NCI-H345 treated with DMSO at 0.1 percent for 48 hours (cell line): ENCODE measurements at regions not wholly inside any gene's neighbourhood (a gene's known extent, or its start where the extent isn't known, plus 50 kb on each side); places are given as distances from the start of the nearest gene placed in this dataset.

ENCODE experiments used
- DNase-seq: peaks from one replicate; lab custom pipeline; 2025; ENCODE audit not compliant: unreplicated experiment; lab: John Stamatoyannopoulos, UW

DNA sequence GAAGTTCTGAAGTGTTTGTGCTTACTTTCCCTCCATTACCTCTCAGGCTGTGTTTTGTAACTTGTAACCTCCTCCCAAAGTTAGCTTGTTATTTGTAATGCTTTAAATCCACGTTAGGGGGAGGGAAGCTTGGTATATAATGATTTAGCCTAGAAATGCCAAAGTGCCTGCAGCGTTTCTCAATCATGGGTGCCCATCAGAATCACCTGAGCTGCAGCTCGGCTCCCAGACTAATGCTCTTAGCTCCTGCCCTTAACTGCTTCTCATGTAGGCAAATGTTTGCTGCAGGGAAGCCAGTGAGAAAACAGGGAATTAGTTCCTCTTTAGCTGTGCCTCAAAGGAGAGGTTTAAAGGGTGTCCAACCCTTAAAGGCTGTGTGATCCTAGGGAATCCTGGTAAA lies 219.2 kb upstream of the NAALADL2 start:
- DNase-seq = no peak

DNA sequence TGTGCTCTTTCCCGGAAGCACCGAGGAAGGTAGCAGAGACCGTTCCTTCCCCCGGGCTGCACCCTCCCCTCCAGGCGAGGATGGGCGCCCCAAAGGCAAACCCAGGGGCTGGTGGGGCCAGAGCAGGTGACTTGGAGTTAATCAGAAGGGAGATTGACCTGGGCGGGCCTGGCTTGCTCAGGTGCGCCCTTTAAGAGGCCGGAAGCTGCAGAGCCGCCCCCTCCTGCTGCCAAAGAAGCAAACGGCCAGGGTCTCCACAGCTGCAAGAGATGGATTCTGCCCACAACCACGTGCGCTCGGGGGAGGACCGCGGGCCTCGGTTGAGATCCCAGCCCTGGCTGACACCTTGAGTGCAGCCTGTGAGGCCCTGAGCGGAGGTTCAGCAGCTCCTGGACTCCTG lies 218.2 kb upstream of the NAALADL2 start:
- no peak for DNase-seq

DNA sequence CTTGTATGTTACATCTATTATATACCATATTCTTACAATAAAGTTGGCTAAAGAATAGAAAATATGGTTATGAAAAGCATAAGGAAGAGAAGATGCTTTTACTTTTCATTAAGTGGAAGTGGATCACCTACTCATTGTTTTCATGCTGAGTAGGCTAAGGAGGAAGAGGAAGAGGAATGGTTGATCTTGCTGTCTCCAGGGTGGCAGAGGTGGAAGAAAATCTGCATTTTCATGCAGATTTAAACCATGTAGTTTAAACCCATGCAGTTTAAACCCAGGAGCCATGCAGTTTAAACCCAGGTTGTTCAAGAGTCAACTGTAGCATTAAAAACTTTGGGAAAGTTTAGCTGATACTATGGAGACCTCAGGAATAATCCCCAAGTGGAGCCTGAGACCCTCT lies 214.8 kb upstream of the NAALADL2 start:
- DNase-seq = no peak

DNA sequence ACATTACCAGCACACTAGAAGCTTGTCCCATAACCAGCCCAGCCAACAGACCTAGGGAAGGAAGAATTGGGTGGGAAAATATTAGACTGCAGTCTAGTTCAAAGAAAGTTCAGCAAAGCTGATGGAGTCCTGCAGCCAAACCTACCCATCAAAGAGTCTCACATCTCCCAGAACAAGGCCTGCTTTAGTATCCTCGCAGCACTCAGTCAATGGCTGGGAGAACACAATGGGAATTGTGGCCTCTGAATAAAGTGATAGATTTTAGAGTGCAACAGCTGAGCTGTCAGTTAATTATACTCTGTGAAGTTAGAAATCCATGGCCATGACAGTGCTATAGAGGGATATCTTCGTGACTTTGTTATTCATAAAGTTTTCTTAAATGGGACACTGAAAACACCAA lies 207.2 kb upstream of the NAALADL2 start:
- no peak for DNase-seq

DNA sequence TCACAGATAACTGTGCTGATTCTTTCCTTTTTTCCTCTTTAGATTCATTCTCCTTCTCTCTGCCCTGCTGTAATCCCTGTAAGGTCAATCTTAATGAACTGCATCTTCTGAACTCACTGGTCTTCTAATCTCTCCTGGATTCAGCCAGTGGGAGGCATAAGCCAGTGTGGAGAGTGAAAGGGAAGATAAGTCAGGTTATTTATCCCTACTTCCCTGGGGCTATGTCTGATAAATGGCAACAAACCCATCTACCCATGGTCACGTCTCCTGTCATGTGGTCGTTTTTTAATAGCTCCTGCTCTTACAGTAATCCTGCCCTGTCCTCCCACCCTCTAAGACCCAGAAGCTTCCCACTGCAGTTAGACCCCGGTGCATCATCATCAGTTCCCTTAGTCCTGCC lies 199.6 kb upstream of the NAALADL2 start:
- DNase-seq = no peak

DNA sequence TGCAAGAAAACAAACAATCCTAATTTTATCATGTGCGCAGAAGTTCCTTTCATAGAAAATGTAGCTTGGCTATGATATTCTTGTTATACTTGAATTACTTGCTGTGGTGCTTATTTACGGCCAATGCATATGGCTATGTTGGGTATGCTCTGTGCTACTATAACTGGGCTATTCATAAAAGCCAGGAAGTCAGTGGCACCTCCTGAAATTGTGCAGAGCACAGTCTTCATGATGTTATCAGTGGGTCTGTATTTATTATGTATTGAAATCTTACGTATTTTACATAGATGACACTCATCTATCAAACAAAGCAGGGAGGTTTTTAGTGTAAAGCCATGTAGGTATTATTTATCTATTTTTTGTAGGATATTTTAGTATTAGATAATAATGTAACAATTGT lies 196.5 kb upstream of the NAALADL2 start:
- DNase-seq = no peak

DNA sequence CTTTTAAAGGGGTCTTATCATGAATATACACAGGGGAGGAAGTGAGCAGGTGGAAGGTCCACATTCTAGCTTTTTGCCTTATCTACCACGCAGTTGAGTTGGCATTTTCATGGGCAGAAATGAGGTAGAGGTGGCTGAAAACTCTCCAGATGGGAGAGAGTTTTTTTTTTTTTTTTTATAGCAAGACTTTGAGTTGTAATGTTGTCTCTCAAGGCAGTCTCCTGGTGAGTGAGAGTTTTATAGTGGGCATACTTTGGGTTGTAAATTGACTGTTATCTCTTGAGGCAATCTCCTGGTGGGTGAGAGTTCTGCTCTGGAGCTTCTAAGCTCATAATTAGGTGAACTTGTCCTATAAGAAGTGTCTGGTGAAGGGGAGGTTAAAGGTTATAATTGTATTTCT lies 191.7 kb upstream of the NAALADL2 start:
- no peak for DNase-seq

DNA sequence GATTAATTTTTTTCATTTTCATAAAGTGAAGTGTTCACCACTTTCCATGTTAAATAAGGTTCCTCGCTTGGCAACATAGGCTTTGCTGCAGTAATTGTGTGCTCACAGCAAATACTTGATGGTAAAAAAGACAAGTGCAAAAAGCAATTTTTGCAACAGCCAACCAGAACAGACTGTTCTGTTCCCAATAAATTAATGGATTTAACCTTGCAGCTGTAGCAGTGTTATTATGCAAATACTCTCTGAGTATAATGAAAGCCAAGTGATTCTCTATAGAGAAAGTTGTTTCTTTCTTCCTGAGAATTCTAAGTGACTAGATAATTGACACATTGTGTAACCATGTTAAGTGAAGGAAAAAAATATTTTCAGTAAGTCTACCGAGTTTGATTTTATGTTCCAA lies 183.7 kb upstream of the NAALADL2 start:
- DNase-seq = no peak

DNA sequence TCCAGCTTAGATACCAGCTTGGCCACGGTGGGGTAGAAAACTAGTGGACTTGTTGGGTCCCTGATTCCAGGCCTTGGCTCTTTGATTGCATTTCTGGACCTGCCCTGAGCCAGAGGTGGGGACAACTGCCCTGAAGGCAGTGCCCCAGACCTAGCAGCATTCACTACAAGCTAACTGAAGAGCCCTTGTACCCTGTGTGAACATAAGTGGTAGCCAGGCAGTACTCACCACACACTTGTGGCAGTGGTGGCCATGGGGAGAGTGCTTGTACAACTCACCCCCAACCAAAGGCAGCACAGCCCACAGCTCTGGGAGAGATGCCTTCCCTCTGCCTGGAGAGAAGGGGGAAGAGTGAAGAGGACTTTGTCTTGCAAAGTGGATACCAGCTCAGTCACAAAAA lies 177.3 kb upstream of the NAALADL2 start:
- DNase-seq = no peak

DNA sequence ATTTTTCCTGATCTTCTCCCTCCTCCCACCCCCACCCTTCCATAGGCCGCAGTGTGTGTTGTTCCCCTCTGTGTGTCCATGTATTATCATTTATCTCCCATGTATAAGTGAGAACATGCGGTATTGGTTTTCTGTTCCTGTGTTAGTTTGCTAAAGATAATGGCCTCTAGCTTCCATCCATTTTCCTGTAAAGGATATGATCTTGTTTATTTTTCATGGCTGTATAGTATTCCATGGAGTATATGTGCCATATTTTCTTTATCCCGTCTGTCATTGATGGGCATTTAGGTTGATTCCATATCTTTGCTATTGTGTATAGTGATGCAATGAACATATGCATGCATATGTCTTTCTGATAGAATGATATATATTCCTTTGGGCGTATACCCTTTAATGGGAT lies 173.3 kb upstream of the NAALADL2 start:
- DNase-seq = no peak

DNA sequence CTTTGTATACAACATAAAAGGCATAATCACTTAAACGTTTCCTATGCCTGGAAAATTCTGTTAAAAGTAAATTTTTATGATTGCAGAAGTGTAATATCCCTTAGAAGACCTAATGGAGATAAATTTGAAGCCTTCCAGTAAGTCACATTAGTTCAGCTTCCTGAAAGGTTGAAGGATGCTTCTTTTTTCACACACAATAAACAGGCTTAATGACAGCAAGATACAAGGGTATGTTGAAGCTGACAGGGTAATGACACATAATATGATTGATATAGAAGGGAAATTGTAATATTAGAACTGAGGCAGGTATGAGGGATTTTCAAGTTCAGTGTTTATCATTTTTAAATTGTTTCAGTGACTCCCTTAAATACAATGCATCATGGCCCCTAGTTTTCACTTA lies 161.8 kb upstream of the NAALADL2 start:
- no peak for DNase-seq

DNA sequence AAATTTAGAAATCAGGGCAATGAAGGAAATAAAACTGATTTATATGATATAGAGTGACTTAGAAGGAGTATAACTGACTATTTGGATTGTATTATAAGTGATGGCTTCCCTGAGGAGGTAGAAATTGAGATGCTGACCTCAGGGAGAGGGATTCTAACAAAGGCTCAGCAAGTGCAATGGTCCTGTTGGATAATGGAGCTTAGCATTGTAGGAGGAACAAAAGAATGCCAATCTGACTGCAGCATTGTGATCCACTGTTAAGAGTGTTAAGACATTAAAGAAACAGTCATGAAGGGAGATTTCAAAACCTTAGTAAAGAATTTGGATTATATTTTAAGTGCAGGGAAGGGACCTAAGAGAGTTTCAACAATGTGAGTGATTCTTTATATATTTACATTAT lies 158.4 kb upstream of the NAALADL2 start:
- no peak for DNase-seq

DNA sequence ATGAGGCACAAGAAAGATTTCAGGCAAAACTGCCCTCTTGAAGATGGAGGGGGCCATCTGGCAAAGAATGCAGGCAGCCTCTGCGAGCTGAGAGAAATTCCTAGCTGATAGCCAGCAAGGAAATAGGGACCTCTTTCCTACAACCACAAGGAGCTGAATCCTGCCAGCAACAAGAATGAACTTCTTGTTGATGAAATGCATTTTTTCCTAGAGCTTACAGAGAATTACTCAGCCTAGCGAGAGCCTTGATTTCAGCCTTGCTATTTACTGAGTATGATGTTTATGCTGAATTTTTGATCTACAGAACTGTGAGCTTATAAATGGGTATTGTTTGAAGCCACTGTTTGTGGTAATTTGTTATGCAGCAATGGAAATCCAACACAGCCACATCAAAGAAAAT lies 148.5 kb upstream of the NAALADL2 start:
- DNase-seq = no peak

DNA sequence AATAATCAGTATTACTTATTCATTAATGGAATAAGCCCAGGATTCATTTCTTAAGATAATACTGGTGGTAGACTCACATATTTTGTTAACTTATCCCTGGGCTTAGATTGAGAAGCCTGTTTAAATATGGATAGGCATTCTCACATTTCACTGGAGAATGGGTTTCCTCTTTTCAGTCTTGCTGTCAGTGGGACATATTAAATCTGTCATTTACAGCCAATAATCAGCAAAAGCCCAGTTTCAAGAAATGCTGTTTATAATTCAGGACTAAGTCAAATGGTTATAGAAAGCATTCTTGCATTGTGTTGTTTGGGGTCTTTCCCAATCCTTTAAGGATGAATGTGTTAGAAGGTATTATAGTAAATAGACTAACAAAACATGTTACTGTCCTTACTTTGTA lies 143.7 kb upstream of the NAALADL2 start:
- no peak for DNase-seq

DNA sequence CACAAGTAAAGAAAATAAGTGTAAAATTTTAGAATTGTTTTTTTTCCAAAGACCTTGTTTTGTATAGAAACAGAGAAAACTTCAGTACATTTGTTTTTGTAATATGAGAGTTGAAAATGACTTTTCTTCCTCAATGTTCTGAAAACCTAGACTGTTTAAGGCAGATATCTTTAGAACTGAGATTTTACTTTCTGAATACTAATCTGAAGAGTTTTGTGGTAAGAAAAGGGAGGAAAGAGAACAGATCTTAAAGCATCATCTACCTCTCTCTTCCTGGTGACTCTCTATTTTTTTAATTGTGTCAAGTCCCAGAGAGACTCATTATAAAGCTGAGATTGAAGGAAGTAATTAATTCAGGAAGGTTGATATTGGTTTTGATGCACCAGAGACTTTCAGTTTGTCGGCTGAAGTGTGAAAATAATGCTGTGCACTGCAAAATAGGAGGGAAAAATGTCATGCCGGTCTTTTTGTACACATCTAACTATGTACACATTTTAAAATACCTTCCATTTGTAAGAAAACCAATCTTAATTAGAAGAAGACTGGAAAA lies 142.1 kb upstream of the NAALADL2 start:
- DNase-seq = no peak

DNA sequence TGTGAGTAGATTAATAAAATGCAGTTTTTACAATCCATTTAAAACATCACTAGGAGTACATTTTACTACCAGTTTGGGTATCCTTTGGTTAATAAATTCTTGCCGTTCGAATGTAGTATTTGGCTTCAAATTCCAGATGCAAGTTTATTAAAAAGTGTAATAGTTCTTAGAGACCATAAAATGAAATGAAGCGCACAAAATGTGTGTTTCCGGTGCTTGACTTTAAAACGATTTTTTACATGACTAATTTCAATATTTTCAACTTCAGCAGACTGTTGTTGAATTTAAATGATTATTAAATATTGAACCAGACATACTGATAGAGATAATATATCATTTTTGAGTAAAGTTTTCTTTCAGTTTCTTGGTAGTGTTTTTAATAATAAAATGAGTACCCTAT lies 138.4 kb upstream of the NAALADL2 start:
- DNase-seq = no peak

DNA sequence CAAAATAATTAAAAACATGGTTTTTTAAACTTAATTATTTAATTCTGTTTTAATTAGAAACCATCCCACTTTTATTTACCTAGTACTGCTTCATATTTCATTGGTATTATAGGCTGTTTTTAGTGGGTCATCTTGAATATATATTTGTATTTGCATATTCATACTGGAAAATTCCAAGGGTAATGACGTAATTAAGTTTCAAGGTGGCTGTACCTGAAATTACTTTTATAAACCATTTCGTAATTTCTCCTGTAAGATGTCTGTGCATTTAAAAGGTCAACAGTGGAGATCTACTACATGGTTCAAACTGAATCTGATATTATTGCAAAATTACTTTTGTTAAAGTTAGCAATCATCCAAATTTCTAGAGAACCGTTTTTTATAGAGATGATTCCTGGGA lies 133.8 kb upstream of the NAALADL2 start:
- no peak for DNase-seq

DNA sequence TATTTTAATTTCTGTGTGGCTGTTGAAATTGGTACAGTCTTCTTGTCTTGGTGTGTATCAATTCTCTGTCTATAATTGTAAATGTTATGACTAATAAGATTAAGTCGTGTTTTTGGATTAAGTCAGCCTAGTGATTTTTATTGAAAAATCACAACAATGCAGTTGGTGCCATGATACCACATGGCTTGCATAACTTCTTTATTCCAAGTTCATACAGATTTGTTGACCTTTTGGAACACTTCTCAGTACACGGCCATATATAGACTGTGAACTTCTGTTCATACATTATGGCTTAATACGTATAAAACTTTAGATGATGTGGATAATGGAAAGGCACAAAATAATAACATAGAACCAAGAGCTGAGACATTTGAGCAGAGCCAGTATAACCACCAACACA lies 121.2 kb upstream of the NAALADL2 start:
- DNase-seq = no peak

DNA sequence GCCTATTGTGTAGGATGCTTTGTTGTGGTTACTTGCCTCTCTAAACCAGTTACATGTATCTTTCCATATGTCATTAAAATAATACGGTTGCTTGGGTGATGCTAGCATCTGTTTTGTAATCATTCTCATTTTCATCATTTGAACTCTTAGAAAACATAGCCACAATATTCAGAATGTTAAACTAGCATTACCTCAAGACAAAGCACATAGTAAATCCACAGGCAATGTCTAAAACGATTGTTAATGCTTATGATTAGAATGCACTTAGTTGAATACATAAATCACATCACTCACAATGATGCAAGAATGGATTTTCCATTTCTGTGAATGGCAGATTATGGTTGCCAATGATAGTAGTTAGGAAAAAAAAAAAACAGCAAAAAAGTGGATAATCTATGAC lies 110.0 kb upstream of the NAALADL2 start:
- DNase-seq = no peak

DNA sequence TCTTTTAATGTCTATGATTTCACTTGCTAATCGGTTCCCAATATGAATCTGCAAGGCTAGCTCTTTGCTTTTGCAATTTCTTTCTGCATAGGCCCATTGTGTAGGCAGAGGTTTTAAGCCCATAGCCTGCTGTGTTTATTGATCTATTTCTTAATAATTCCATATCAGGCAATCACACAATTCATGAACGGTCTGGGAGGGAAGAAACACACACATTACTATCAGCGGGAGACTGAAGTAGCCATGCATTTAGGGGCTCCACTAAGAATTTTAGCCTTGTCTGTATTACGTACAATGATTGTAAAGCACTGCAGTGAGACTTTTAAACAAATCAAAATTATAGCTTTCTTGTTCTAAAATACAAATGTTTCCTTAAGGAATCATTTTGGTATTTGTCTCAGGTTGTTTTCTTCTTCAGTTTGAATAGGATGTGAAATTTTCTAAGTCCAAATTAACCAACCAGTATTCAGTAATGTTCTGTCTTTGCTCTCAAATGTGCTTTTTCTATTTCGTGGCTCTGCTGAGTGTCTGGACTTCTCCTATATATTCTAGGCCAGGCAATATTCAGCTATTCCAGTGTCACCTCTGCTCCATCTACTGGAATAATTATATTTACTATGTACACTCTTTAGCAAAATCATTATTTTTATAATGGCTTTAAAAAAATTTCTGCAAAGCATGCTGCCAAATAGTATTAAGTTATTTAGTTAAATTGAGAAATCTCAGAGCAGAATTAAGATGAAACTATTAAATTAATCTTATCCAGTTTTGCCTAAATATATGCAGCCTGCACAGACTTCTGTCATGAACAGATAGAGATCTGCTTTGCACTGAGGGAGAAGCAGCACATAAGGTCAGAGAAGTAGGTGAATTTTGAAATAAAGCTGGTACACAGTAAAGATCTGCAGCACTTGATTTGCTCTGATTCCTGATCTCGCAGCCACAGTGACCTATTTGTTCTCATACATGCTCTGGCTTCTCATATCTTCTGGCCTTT lies 103.0 kb upstream of the NAALADL2 start:
- DNase-seq = no peak

DNA sequence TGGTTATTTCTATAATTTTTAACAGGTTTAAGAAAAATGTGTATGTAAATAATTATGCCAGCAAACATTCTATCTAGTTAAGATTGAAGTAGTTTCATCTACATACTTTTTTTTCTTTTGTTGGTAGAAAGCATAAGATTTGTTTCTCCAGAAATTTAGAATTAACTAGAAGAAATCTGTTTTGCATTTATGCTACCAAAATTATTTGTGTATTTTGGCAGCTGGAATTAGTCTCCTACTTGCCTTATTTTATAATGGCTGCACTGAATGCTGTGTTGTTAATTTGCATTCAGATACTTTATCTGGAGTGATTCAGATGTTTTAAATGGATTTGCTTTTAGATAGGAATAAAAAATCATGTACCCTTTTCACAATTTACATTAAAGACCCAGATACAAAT lies 100.2 kb upstream of the NAALADL2 start:
- no peak for DNase-seq

DNA sequence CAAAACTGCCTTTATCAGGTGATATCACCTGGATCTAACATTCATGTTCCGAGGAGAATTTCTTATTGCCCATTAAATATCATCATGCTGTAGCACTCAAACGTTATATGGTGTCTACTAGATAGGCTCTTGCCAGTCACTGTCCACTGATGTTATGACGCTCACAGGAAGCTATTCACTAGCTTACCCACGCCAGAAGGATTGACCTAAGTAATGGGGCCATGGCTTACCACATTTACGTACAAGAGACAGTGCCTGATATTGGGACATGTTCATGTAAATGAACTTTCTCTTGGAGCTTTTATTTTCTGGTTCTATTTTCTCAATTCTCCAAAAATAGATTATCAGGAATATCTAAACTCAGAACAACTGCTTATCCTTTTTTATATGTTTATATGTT lies 91.7 kb upstream of the NAALADL2 start:
- DNase-seq = no peak
